K562 (cell line): ENCODE measurements at regions not wholly inside any gene's neighbourhood (a gene's known extent, or its start where the extent isn't known, plus 50 kb on each side); places are given as distances from the start of the nearest gene placed in this dataset.

Experiments
- ATAC-seq: fragments of 200-7000 bp; cut with Tn5 transposase; 3 replicates; pipeline ENCODE4 v1.9.1; 2020; ENCODE audit warnings: moderate library complexity
- BruUV-seq: library from RNA; stranded (reverse); fragments of 400-500 nt; replicated peaks from 2 replicates; lab custom pipeline; 2021; lab: Mats Ljungman, UMichigan
- CTCF ChIA-PET: fragments of 300-600 bp; formaldehyde crosslinking; extraction: SDS; loops from one replicate; lab custom pipeline; 2021; ENCODE audit warnings: low intra/inter-chr PET ratio; lab: Yijun Ruan, JAX
- POLR2A ChIA-PET: fragments of 300-600, 350-650 bp; sonication (Branson Sonifier 250); formaldehyde crosslinking; extraction: SDS; loops from one replicate; lab custom pipeline; 2021; ENCODE audit warnings: antibody characterized with exemption, inconsistent platforms; lab: Yijun Ruan, JAX
- DNase-seq, 4 experiments: peaks; one replicate each; pipeline versions ENCODE4 v3.0.0 to v3.0.0-alpha.2; 2011 to 2018; ENCODE audit warnings: low spot score in 3 of 4, mixed read lengths in 3 of 4; ENCODE audit errors: extremely low read depth in 1 of 4
- FAIRE-seq: peaks from 2 replicates; lab custom pipeline; 2011; peaks lifted over from hg19 to GRCh38; lab: Jason Lieb, UNC
- H2AFZ ChIP-seq: 2 replicates; pipeline ENCODE4 v1.6.0; 2011; ENCODE audit warnings: low read depth, low read length, control low read depth, inconsistent platforms
- H3K27ac ChIP-seq: fragments of 200-600 bp; 3 replicates; pipeline ENCODE4 v1.8.0; 2011; ENCODE audit warnings: low read depth, mild to moderate bottlenecking, control low read depth, inconsistent platforms, low read length, moderate library complexity, mixed read lengths; ENCODE audit errors: extremely low read depth
- H3K27me3 ChIP-seq, 2 experiments: fragments of 300-600 bp in 1 of 2; 2 replicates in 1 of 2; 3 replicates in 1 of 2; pipeline versions ENCODE4 v1.6.0 to v1.8.0; 2011; ENCODE audit warnings: inconsistent platforms in 2 of 2, low read length in 2 of 2, mild to moderate bottlenecking in 1 of 2, mixed read lengths in 1 of 2, moderate library complexity in 1 of 2; ENCODE audit not compliant: control insufficient read depth in 2 of 2, insufficient read depth in 2 of 2
- H3K36me3 ChIP-seq: fragments of 300-600 bp; 3 replicates; pipeline ENCODE4 v1.8.0; 2011; ENCODE audit warnings: mild to moderate bottlenecking, low read length, inconsistent platforms; ENCODE audit not compliant: control insufficient read depth, insufficient read depth
- H3K4me1 ChIP-seq, 2 experiments: fragments of 200-600 bp in 1 of 2; replicated peaks in 1 of 2; 2 replicates in 1 of 2; 3 replicates in 1 of 2; pipeline versions ENCODE4 v1.5.1 to v1.8.0; 2011; ENCODE audit warnings: inconsistent platforms in 2 of 2, low read length in 2 of 2, mild to moderate bottlenecking in 1 of 2, mixed read lengths in 1 of 2, moderate library complexity in 1 of 2; ENCODE audit not compliant: control insufficient read depth in 2 of 2, insufficient read depth in 2 of 2
- H3K4me2 ChIP-seq: 2 replicates; pipeline ENCODE4 v1.6.1; 2011; ENCODE audit warnings: low read length, control low read depth, inconsistent platforms, mixed read lengths; ENCODE audit not compliant: insufficient read depth
- H3K4me3 ChIP-seq: fragments of 200-600 bp; sonication (generic), shearing (Covaris generic); 2 replicates; pipeline ENCODE4 v1.5.1; 2016; ENCODE audit warnings: control low read depth, inconsistent platforms
- H3K79me2 ChIP-seq: fragments of 200-600 bp; 3 replicates; pipeline ENCODE4 v1.8.0; 2011; ENCODE audit warnings: low read length, inconsistent platforms; ENCODE audit not compliant: control insufficient read depth, insufficient read depth
- H3K9ac ChIP-seq, 2 experiments: 2 replicates each; pipeline versions ENCODE4 v1.6.0 to v1.6.1; 2011; ENCODE audit warnings: low read depth in 2 of 2, low read length in 2 of 2, control low read depth in 1 of 2, inconsistent platforms in 1 of 2, mild to moderate bottlenecking in 1 of 2, mixed read lengths in 1 of 2; ENCODE audit not compliant: insufficient read depth in 1 of 2
- H3K9me1 ChIP-seq: one replicate; pipeline ENCODE4 v1.6.0; 2011; ENCODE audit warnings: inconsistent platforms, mild to moderate bottlenecking, low read length, moderate library complexity; ENCODE audit not compliant: control insufficient read depth, insufficient read depth
- H3K9me3 ChIP-seq: replicated peaks from 2 replicates; pipeline ENCODE4 v1.5.1; 2011; ENCODE audit warnings: low read depth, low read length, inconsistent platforms; ENCODE audit not compliant: control insufficient read depth, insufficient read depth
- H4K20me1 ChIP-seq: replicated peaks from 2 replicates; pipeline ENCODE4 v1.6.1; 2011; ENCODE audit warnings: low read length, inconsistent platforms, mixed read lengths; ENCODE audit not compliant: control insufficient read depth, insufficient read depth
- E2F5 ChIP-seq: sonication (generic); formaldehyde crosslinking; IDR thresholded peaks from 2 replicates; pipeline ENCODE4 v1.8.0; 2022; ENCODE audit warnings: mild to moderate bottlenecking, missing genetic modification reagents
- FOXP1 ChIP-seq: sonication (generic); formaldehyde crosslinking; IDR thresholded peaks from 2 replicates; pipeline ENCODE4 v1.8.0; 2022; ENCODE audit warnings: mild to moderate bottlenecking, missing genetic modification reagents
- MED1 ChIP-seq: sonication (generic); formaldehyde crosslinking; IDR thresholded peaks from 2 replicates; pipeline ENCODE4 v1.8.1; 2023; ENCODE audit warnings: missing genetic modification reagents, borderline replicate concordance
- MITF ChIP-seq: IDR thresholded peaks from 2 replicates; pipeline ENCODE4 v1.6.1; 2014; ENCODE audit warnings: antibody characterized with exemption
- RFX1 ChIP-seq: fragments of 450-650 bp; IDR thresholded peaks from 2 replicates; pipeline ENCODE4 v1.6.1; 2016; ENCODE audit warnings: mild to moderate bottlenecking, moderate library complexity
- SETDB1 ChIP-seq: IDR thresholded peaks from one replicate; pipeline ENCODE4 v1.6.1; 2012; ENCODE audit warnings: low read length, control low read depth, inconsistent platforms
- TAF9B ChIP-seq: fragments of 450-650 bp; IDR thresholded peaks from 2 replicates; pipeline ENCODE4 v1.6.1; 2018; ENCODE audit warnings: mild to moderate bottlenecking; ENCODE audit not compliant: partially characterized antibody
- ZFPM2 ChIP-seq: fragments of 250-450 bp; sonication (Bioruptor Pico); IDR thresholded peaks from 2 replicates; pipeline ENCODE4 v1.5.1; 2022; ENCODE audit warnings: mild to moderate bottlenecking
- ZNF274 ChIP-seq: IDR thresholded peaks from 2 replicates; pipeline ENCODE4 v1.6.1; 2011; ENCODE audit warnings: low read depth, mild to moderate bottlenecking, low read length, moderate library complexity, borderline replicate concordance
- ZNF551 ChIP-seq: fragments of 250-450 bp; sonication (Bioruptor Pico); IDR thresholded peaks from 2 replicates; pipeline ENCODE4 v1.5.0; 2021; ENCODE audit warnings: mild to moderate bottlenecking, moderate library complexity
- ZNF77 ChIP-seq: fragments of 250-450 bp; sonication (Bioruptor Pico); IDR thresholded peaks from 2 replicates; pipeline ENCODE4 v1.5.0; 2020
- WGBS: fragments of 100-300 bp; shearing (Covaris generic); methylation state at CpG from one replicate; pipeline ENCODE4 v1.1.6; 2016; ENCODE audit warnings: low coverage, mixed read lengths; ENCODE audit not compliant: insufficient coverage; ENCODE audit errors: missing lambda C conversion rate; 5-methylcytosine and 5-hydroxymethylcytosine counted together
- in situ Hi-C: fragments of 300-500 bp; cut with MboI; formaldehyde crosslinking; loops from 4 replicates; pipeline ENCODE4 v1.15.0; 2018; ENCODE audit warnings: inconsistent platforms, mixed read lengths
- intact Hi-C: fragments of 100-400 bp; cut with micrococcal nuclease; formaldehyde crosslinking; loops from 2 replicates; pipeline ENCODE4 v1.14.2; 2022

GRCh38 chr11:115664313-115664712, 160.1 kb upstream of the CADM1 start:
- no peak for DNase-seq
- no peak for ATAC-seq
- H3K4me3 ChIP-seq: no peak overlapping the region
- POLR2A ChIA-PET: no interaction called here
- H2AFZ ChIP-seq: no peak overlapping the region
- CTCF ChIA-PET: no interaction called here
- H3K27ac ChIP-seq: no peak overlapping the region
- TF ChIP-seq FOXP1 (CRISPR knock-in tag) (no peak), TAF9B (no peak)
- H3K4me1 ChIP-seq: peaks cover 0 to 4% of the 10 kb centered on the region in 2 experiments; a peak in 1 of 5 replicates
- intact Hi-C loops: no loop called here
- H3K79me2 ChIP-seq: no peaks in the 10 kb centered on the region
- no peak overlapping the region for H3K9ac ChIP-seq
- H3K36me3 ChIP-seq: no peaks in the 10 kb centered on the region
- no peak overlapping the region for H3K4me2 ChIP-seq
- H3K27me3 ChIP-seq: peaks cover 6 to 17% of the 10 kb centered on the region in 2 experiments; a peak in 3 of 5 replicates
- H3K9me3 ChIP-seq: no peaks in the 10 kb centered on the region
- in situ Hi-C loops: no loop called here
- H3K9me1 ChIP-seq: no peaks in the 10 kb centered on the region
- WGBS: 0% methylated on average over 3 of the region's 3 CpGs
- no peak for FAIRE-seq
- H4K20me1 ChIP-seq: no peaks in the 10 kb centered on the region; the same call in 1 of the 2 replicates
- BruUV-seq: no TSS peak

GRCh38 chr11:115663790-115664189, 159.6 kb upstream of the CADM1 start:
- H3K9me3 ChIP-seq: no peaks in the 10 kb centered on the region
- DNase-seq: no peak
- intact Hi-C loops (no loop called here), in situ Hi-C loops (no loop called here)
- no peak overlapping the region for H3K27ac ChIP-seq
- no peaks in the 10 kb centered on the region for H3K9me1 ChIP-seq
- ChIA-PET POLR2A (no interaction called here), CTCF (no interaction called here)
- 2% methylated on average over 6 of the region's 6 CpGs for WGBS
- no peak overlapping the region for H3K9ac ChIP-seq
- peaks cover 0 to 6% of the 10 kb centered on the region in 2 experiments; a peak in 2 of 5 replicates for H3K4me1 ChIP-seq
- no TSS peak for BruUV-seq
- H4K20me1 ChIP-seq: no peaks in the 10 kb centered on the region; the same call in 1 of the 2 replicates
- peaks cover 10 to 22% of the 10 kb centered on the region in 2 experiments; a peak in 3 of 5 replicates for H3K27me3 ChIP-seq
- H2AFZ ChIP-seq: no peak overlapping the region
- no peak overlapping the region for H3K4me2 ChIP-seq
- H3K79me2 ChIP-seq: no peaks in the 10 kb centered on the region
- H3K4me3 ChIP-seq: no peak overlapping the region
- FAIRE-seq: no peak
- ATAC-seq: no peak
- no peaks in the 10 kb centered on the region for H3K36me3 ChIP-seq
- TF ChIP-seq ZNF77 (CRISPR knock-in tag) (no peak), RFX1 (no peak), SETDB1 (no peak), ZNF551 (CRISPR knock-in tag) (no peak), ZNF274 (no peak), MITF (no peak), MED1 (CRISPR knock-in tag) (no peak), E2F5 (no peak), ZFPM2 (no peak)
